ENCODE measurements at regions not wholly inside any gene's neighbourhood (a gene's known extent, or its start where the extent isn't known, plus 50 kb on each side); places are given as distances from the start of the nearest gene placed in this dataset.

DNA sequence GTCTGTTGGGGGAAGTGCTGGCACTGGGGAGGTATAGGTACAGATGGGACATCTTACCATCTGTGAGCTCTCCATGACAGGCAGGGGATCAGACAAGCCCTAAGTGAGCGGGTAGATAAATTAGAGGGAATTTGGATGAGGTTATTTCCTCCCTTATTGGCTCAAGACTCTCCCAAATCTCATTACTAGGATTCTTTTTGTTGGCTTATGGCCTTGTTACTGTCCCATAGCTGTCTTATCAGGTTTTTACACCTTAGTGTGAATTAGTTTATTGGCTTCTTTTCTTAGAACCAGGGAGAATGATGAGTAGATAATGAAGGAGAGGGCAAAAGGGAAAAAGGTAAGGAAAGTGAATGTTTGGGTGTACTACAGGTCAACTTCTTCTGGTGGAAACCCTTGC, 191.1 kb upstream of the PRICKLE1 start:
- intact Hi-C loops (cut with micrococcal nuclease) (no loop called here), dilution Hi-C loops (cut with MboI; ENCODE audit: extremely low pct_ligation_motif_present, low sequenced_read_pairs) (loop anchor here (25.0 kb wide), 1 partner anchor 507 kb away; no protein-coding TSS in a partner anchor)
- Histone ChIP-seq H3K36me3 (ENCODE audit: control insufficient read depth in 2 of 2, extremely low read depth in 1 of 2, insufficient read depth in 2 of 2, low read length in 2 of 2) (no peaks in the 10 kb centered on the region), H3K4me1 (ENCODE audit: control insufficient read depth, extremely low read depth, insufficient read depth, low read length) (peaks cover 2% of the 10 kb centered on the region), H4K20me1 (replicated peaks; ENCODE audit: control insufficient read depth, extremely low read depth, insufficient read depth, low read length) (no peaks in the 10 kb centered on the region), H3K9ac (replicated peaks; ENCODE audit: extremely low read depth, insufficient read depth, low read length) (no peak overlapping the region), H3K79me2 (ENCODE audit: control insufficient read depth, insufficient read depth, low read length) (no peaks in the 10 kb centered on the region), H3K4me3 (replicated peaks in 1 of 3; ENCODE audit: insufficient read depth in 1 of 3, low read depth in 1 of 3, low read length in 3 of 3) (no peak overlapping the region), H3K27ac (ENCODE audit: insufficient read depth, low read depth, low read length) (no peak overlapping the region), H2AFZ (ENCODE audit: low read depth, low read length) (no peak overlapping the region), H3K27me3 (ENCODE audit: control insufficient read depth in 2 of 2, insufficient read depth in 2 of 2, low read length in 2 of 2) (no peaks in the 10 kb centered on the region), H3K4me2 (ENCODE audit: insufficient read depth, low read length) (no peak overlapping the region), H3K9me3 (replicated peaks; ENCODE audit: control insufficient read depth, insufficient read depth, low read length) (no peaks in the 10 kb centered on the region), H3K9me1 (replicated peaks; ENCODE audit: control insufficient read depth, extremely low read depth, insufficient read depth, low read length) (no peaks in the 10 kb centered on the region)
- no peak for DNase-seq (ENCODE audit: low read depth, low spot score)
- no TSS peak for BruUV-seq (replicated peaks)
- no peak for FAIRE-seq
- ChIA-PET CTCF (interaction anchor here (2.1 kb wide), 1 partner anchor 10 kb away, joined by 6 read pairs; no protein-coding TSS in a partner anchor), POLR2A (no interaction called here)
- TF ChIP-seq FOS (IDR thresholded peaks at IDR 0.05; ENCODE audit: borderline replicate concordance, insufficient read depth, low read length) (no peak), EZH2 (IDR thresholded peaks at IDR 0.05; ENCODE audit: borderline replicate concordance, low read depth, low read length, severe bottlenecking) (no peak), JUN (IDR thresholded peaks at IDR 0.05; ENCODE audit: borderline replicate concordance, insufficient read depth, insufficient read length, low read depth) (no peak), POLR2AphosphoS5 (IDR thresholded peaks at IDR 0.05; ENCODE audit: insufficient read depth, low read depth, low read length) (no peak), MAX (IDR thresholded peaks at IDR 0.05; ENCODE audit: insufficient read depth, insufficient read length) (no peak), POLR2A (IDR thresholded peaks at IDR 0.05; ENCODE audit: low read depth, low read length) (no peak), GATA2 (IDR thresholded peaks at IDR 0.05; ENCODE audit: insufficient read depth, insufficient read length, low read depth, low read length) (no peak), MYC (IDR thresholded peaks at IDR 0.05; ENCODE audit: low read depth, low read length) (no peak)
- TF ChIP-seq, protein P1, sequence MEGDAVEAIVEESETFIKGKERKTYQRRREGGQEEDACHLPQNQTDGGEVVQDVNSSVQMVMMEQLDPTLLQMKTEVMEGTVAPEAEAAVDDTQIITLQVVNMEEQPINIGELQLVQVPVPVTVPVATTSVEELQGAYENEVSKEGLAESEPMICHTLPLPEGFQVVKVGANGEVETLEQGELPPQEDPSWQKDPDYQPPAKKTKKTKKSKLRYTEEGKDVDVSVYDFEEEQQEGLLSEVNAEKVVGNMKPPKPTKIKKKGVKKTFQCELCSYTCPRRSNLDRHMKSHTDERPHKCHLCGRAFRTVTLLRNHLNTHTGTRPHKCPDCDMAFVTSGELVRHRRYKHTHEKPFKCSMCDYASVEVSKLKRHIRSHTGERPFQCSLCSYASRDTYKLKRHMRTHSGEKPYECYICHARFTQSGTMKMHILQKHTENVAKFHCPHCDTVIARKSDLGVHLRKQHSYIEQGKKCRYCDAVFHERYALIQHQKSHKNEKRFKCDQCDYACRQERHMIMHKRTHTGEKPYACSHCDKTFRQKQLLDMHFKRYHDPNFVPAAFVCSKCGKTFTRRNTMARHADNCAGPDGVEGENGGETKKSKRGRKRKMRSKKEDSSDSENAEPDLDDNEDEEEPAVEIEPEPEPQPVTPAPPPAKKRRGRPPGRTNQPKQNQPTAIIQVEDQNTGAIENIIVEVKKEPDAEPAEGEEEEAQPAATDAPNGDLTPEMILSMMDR (IDR thresholded peaks at IDR 0.05; ENCODE audit: extremely low read depth in 1 of 2, insufficient read depth in 1 of 2, low read depth in 1 of 2, low read length in 2 of 2) = no peak

Measured in endothelial cell of umbilical vein (primary cell).